H1 (cell line): ENCODE measurements at regions not wholly inside any gene's neighbourhood (a gene's known extent, or its start where the extent isn't known, plus 50 kb on each side); places are given as distances from the start of the nearest gene placed in this dataset.

ENCODE experiments used
- CTCF ChIA-PET: fragments of 300-600 bp; sonication (Branson Sonifier 250); formaldehyde crosslinking; loops from one replicate; lab custom pipeline; 2021; ENCODE audit not compliant: partially characterized antibody; lab: Charles Lee
- POLR2A ChIA-PET: fragments of 300-600 bp; sonication (Branson Sonifier 250); formaldehyde crosslinking; loops from one replicate; lab custom pipeline; 2021; ENCODE audit warnings: inconsistent platforms; ENCODE audit not compliant: partially characterized antibody; lab: Charles Lee
- DNase-seq, 2 experiments: peaks; one replicate each; pipeline versions ENCODE4 v3.0.0 to v3.0.0-alpha.2; 2010 to 2022; ENCODE audit warnings: low spot score in 2 of 2, low read depth in 1 of 2, mixed read lengths in 1 of 2
- FAIRE-seq: peaks from 2 replicates; lab custom pipeline; 2011; peaks lifted over from hg19 to GRCh38; lab: Jason Lieb, UNC
- H2AFZ ChIP-seq: 2 replicates; pipeline ENCODE4 v1.8.1; 2012; ENCODE audit warnings: low read length, inconsistent platforms
- H2AK5ac ChIP-seq: 2 replicates; pipeline ENCODE4 v1.6.1; 2013; ENCODE audit warnings: low read depth, low read length
- H2BK120ac ChIP-seq: replicated peaks from 2 replicates; pipeline ENCODE3; 2013; ENCODE audit warnings: low read depth, low read length, inconsistent platforms
- H2BK12ac ChIP-seq: 2 replicates; pipeline ENCODE4 v1.6.1; 2013; ENCODE audit warnings: low read depth, low read length
- H2BK15ac ChIP-seq: 2 replicates; pipeline ENCODE4 v1.6.1; 2013; ENCODE audit warnings: low read length
- H2BK20ac ChIP-seq: 2 replicates; pipeline ENCODE4 v1.6.1; 2013; ENCODE audit warnings: low read length
- H2BK5ac ChIP-seq: 2 replicates; pipeline ENCODE4 v1.6.1; 2013; ENCODE audit warnings: low read depth, low read length
- H3K14ac ChIP-seq: 2 replicates; pipeline ENCODE4 v1.6.1; 2013; ENCODE audit warnings: inconsistent platforms; ENCODE audit not compliant: insufficient read length
- H3K18ac ChIP-seq: 2 replicates; pipeline ENCODE4 v1.6.1; 2013; ENCODE audit warnings: low read length; ENCODE audit errors: extremely low read depth
- H3K23ac ChIP-seq: 2 replicates; pipeline ENCODE4 v1.6.1; 2013; ENCODE audit warnings: inconsistent platforms; ENCODE audit not compliant: insufficient read length
- H3K23me2 ChIP-seq: 2 replicates; pipeline ENCODE4 v1.6.1; 2013; ENCODE audit warnings: low read depth, low read length
- H3K27ac ChIP-seq: 2 replicates; pipeline ENCODE4 v1.6.1; 2011; ENCODE audit warnings: low read depth, low read length, inconsistent platforms
- H3K27me3 ChIP-seq, 4 experiments: replicated peaks in 1 of 4; 1 replicate in 1 of 4; 2 replicates in 3 of 4; pipeline versions ENCODE4 v1.6.1 to v1.8.1; 2011 to 2013; ENCODE audit warnings: low read length in 3 of 4, mild to moderate bottlenecking in 3 of 4, inconsistent platforms in 2 of 4, mixed read lengths in 2 of 4, moderate library complexity in 1 of 4; ENCODE audit not compliant: control insufficient read depth in 3 of 4, insufficient read depth in 3 of 4; ENCODE audit errors: extremely low read depth in 1 of 4
- H3K36me3 ChIP-seq, 4 experiments: 2 replicates each; pipeline versions ENCODE4 v1.6.1 to v1.8.1; 2011 to 2013; ENCODE audit warnings: mild to moderate bottlenecking in 4 of 4, low read length in 3 of 4, moderate library complexity in 2 of 4, control low read depth in 1 of 4, inconsistent platforms in 1 of 4; ENCODE audit not compliant: insufficient read depth in 4 of 4, control insufficient read depth in 2 of 4
- H3K4ac ChIP-seq: replicated peaks from 2 replicates; pipeline ENCODE3; 2013; ENCODE audit warnings: low read length, low read depth, mixed read lengths, inconsistent platforms; ENCODE audit not compliant: insufficient read length
- H3K4me1 ChIP-seq, 4 experiments: replicated peaks in 1 of 4; 1 replicate in 1 of 4; 2 replicates in 3 of 4; pipeline versions ENCODE4 v1.6.1 to v1.8.1; 2011 to 2013; ENCODE audit warnings: low read length in 3 of 4, inconsistent platforms in 2 of 4, mixed read lengths in 1 of 4; ENCODE audit not compliant: insufficient read depth in 4 of 4, control insufficient read depth in 3 of 4
- H3K4me2 ChIP-seq, 2 experiments: 2 replicates each; pipeline versions ENCODE4 v1.6.1 to v1.8.1; 2011 to 2013; ENCODE audit warnings: low read depth in 2 of 2, low read length in 2 of 2, control low read depth in 1 of 2, inconsistent platforms in 1 of 2, mild to moderate bottlenecking in 1 of 2; ENCODE audit not compliant: insufficient read depth in 1 of 2
- H3K4me3 ChIP-seq, 4 experiments: fragments of 200-600, 300-600 bp in 1 of 4; sonication (generic), shearing (Covaris generic), sonication (Bioruptor Twin) in 1 of 4; 2 replicates each; pipeline versions ENCODE4 v1.5.1 to v1.8.1; 2011 to 2016; ENCODE audit warnings: low read length in 4 of 4, low read depth in 3 of 4, control low read depth in 2 of 4, inconsistent platforms in 2 of 4, mild to moderate bottlenecking in 2 of 4, mixed read lengths in 1 of 4, moderate library complexity in 1 of 4; ENCODE audit not compliant: insufficient read depth in 2 of 4; ENCODE audit errors: extremely low read depth in 1 of 4
- H3K56ac ChIP-seq: replicated peaks from 2 replicates; pipeline ENCODE3; 2013; ENCODE audit warnings: low read depth, mild to moderate bottlenecking, mixed read lengths, low read length, inconsistent platforms; ENCODE audit not compliant: insufficient read length
- H3K79me1 ChIP-seq: 2 replicates; pipeline ENCODE4 v1.6.1; 2013; ENCODE audit warnings: low read depth, low read length, control low read depth
- H3K79me2 ChIP-seq, 2 experiments: 2 replicates each; pipeline versions ENCODE4 v1.6.1 to v1.8.1; 2012 to 2013; ENCODE audit warnings: low read length in 2 of 2, mild to moderate bottlenecking in 2 of 2, inconsistent platforms in 1 of 2; ENCODE audit not compliant: insufficient read depth in 2 of 2, control insufficient read depth in 1 of 2
- H3K9ac ChIP-seq, 4 experiments: replicated peaks in 1 of 4; 1 replicate in 1 of 4; 2 replicates in 3 of 4; pipeline versions ENCODE4 v1.6.1 to v1.8.1; 2011 to 2013; ENCODE audit warnings: low read depth in 3 of 4, low read length in 3 of 4, control low read depth in 2 of 4, mild to moderate bottlenecking in 2 of 4, moderate library complexity in 2 of 4, inconsistent platforms in 1 of 4; ENCODE audit errors: extremely low read depth in 1 of 4
- H3K9me3 ChIP-seq, 2 experiments: 2 replicates each; pipeline versions ENCODE4 v1.6.1 to v1.8.1; 2012 to 2013; ENCODE audit warnings: mild to moderate bottlenecking in 2 of 2, moderate library complexity in 2 of 2, control low read depth in 1 of 2, inconsistent platforms in 1 of 2, low read depth in 1 of 2, low read length in 1 of 2, mixed read lengths in 1 of 2; ENCODE audit not compliant: insufficient read depth in 2 of 2
- H4K20me1 ChIP-seq, 2 experiments: replicated peaks in 1 of 2; 2 replicates each; pipeline versions ENCODE3 to v1.8.1; 2011 to 2013; ENCODE audit warnings: inconsistent platforms in 2 of 2, low read length in 2 of 2, mild to moderate bottlenecking in 1 of 2; ENCODE audit not compliant: insufficient read depth in 2 of 2, control insufficient read depth in 1 of 2
- H4K5ac ChIP-seq: 2 replicates; pipeline ENCODE4 v1.6.1; 2013; ENCODE audit warnings: low read length, low read depth, mixed read lengths, inconsistent platforms; ENCODE audit not compliant: insufficient read length
- H4K8ac ChIP-seq: 2 replicates; pipeline ENCODE4 v1.8.0; 2013; ENCODE audit warnings: mild to moderate bottlenecking, moderate library complexity, low read length, inconsistent platforms; ENCODE audit not compliant: insufficient read depth; ENCODE audit errors: extremely low read depth
- H4K91ac ChIP-seq: replicated peaks from 2 replicates; pipeline ENCODE3; 2013; ENCODE audit warnings: low read length, mixed read lengths, inconsistent platforms; ENCODE audit not compliant: insufficient read length
- ATF2 ChIP-seq: IDR thresholded peaks from 2 replicates; pipeline ENCODE4 v1.6.1; 2012; ENCODE audit warnings: low read length, inconsistent platforms
- BRCA1 ChIP-seq: IDR thresholded peaks from 2 replicates; pipeline ENCODE4 v1.6.1; 2012; ENCODE audit warnings: low read depth, low read length, improper control_type of control experiment
- CBX8 ChIP-seq: fragments of 300-800, 300-1000 bp; sonication (generic); IDR thresholded peaks from 2 replicates; pipeline ENCODE4 v1.7.1; 2016; ENCODE audit warnings: low read depth, low read length, borderline replicate concordance
- CHD1 ChIP-seq: IDR thresholded peaks from 2 replicates; pipeline ENCODE4 v1.6.1; 2012; ENCODE audit warnings: low read depth, low read length, improper control_type of control experiment
- CREB1 ChIP-seq: IDR thresholded peaks from 2 replicates; pipeline ENCODE4 v1.6.1; 2012; ENCODE audit warnings: inconsistent platforms
- KDM1A ChIP-seq: fragments of 200-600, 300-600 bp; sonication (generic); IDR thresholded peaks from 2 replicates; pipeline ENCODE4 v1.7.1; 2016; ENCODE audit warnings: mild to moderate bottlenecking, low read length, borderline replicate concordance
- KDM4A ChIP-seq: IDR thresholded peaks from one replicate; pipeline ENCODE4 v1.7.1; 2012; ENCODE audit warnings: low read depth, mild to moderate bottlenecking, moderate library complexity, low read length, inconsistent platforms; ENCODE audit not compliant: severe bottlenecking
- MAFK ChIP-seq: IDR thresholded peaks from 2 replicates; pipeline ENCODE4 v1.6.1; 2012; ENCODE audit warnings: low read depth, mild to moderate bottlenecking, improper control_type of control experiment, low read length
- POU5F1 ChIP-seq: IDR thresholded peaks from 2 replicates; pipeline ENCODE4 v1.6.1; 2011; ENCODE audit warnings: low read depth, mild to moderate bottlenecking, low read length, moderate library complexity
- SIN3A ChIP-seq, 2 experiments: IDR thresholded peaks in 1 of 2; conservative IDR thresholded peaks in 1 of 2; 2 replicates each; pipeline ENCODE4 v1.6.1; 2011 to 2012; ENCODE audit warnings: low read length in 2 of 2, improper control_type of control experiment in 1 of 2, low read depth in 1 of 2, mild to moderate bottlenecking in 1 of 2
- SUZ12 ChIP-seq: fragments of 200-600 bp; sonication (generic); IDR thresholded peaks from 2 replicates; pipeline ENCODE4 v1.6.1; 2012; ENCODE audit warnings: mild to moderate bottlenecking, inconsistent platforms, low read length, moderate library complexity, mixed read lengths
- TAF7 ChIP-seq: optimal IDR thresholded peaks from 2 replicates; pipeline ENCODE3; 2011; ENCODE audit warnings: low read depth, mild to moderate bottlenecking, inconsistent platforms, low read length, moderate library complexity, borderline replicate concordance
- TCF12 ChIP-seq: IDR thresholded peaks from 2 replicates; pipeline ENCODE4 v1.6.1; 2011; ENCODE audit warnings: low read depth, mild to moderate bottlenecking, low read length
- ZNF274 ChIP-seq: IDR thresholded peaks from 2 replicates; pipeline ENCODE4 v1.7.0; 2012; ENCODE audit warnings: low read length, borderline replicate concordance; ENCODE audit errors: extremely low read depth
- WGBS, 2 experiments: shearing (Covaris generic) in 1 of 2; methylation state at CpG; one replicate each; pipeline versions ENCODE4 v1.1.6 to v1.1.7; 2013 to 2015; ENCODE audit warnings: low lambda C conversion rate in 2 of 2, mixed read lengths in 2 of 2, inconsistent platforms in 1 of 2, low coverage in 1 of 2, missing lambda C conversion rate in 1 of 2; ENCODE audit not compliant: insufficient replicate concordance in 2 of 2, insufficient coverage in 1 of 2, insufficient read length in 1 of 2; ENCODE audit errors: extremely low coverage in 1 of 2, missing lambda C conversion rate in 1 of 2; 5-methylcytosine and 5-hydroxymethylcytosine counted together

- Histone ChIP-seq H2BK120ac (no peak overlapping the region), H3K18ac (no peak overlapping the region), H3K4ac (no peak overlapping the region), H3K23me2 (no peaks in the 10 kb centered on the region), H3K4me1 (no peaks in the 10 kb centered on the region), H3K4me2 (no peak overlapping the region), H2AK5ac (no peak overlapping the region), H3K14ac (no peak overlapping the region), H4K8ac (no peak overlapping the region), H2AFZ (no peak overlapping the region), H2BK12ac (no peak overlapping the region), H3K9ac (no peak overlapping the region), H3K9me3 (no peaks in the 10 kb centered on the region), H3K36me3 (no peaks in the 10 kb centered on the region), H3K27me3 (peaks cover 0 to 3% (median 0%) of the 10 kb centered on the region in 4 experiments; a peak in 1 of 7 replicates), H2BK20ac (no peak overlapping the region), H3K4me3 (no peak overlapping the region), H2BK5ac (no peak overlapping the region), H3K56ac (no peak overlapping the region), H4K20me1 (no peaks in the 10 kb centered on the region), H4K5ac (no peak overlapping the region), H3K23ac (no peak overlapping the region), H3K79me1 (no peaks in the 10 kb centered on the region), H3K27ac (no peak overlapping the region), H2BK15ac (no peak overlapping the region), H4K91ac (no peak overlapping the region), H3K79me2 (no peaks in the 10 kb centered on the region)
- DNase-seq, result no peak
- TF ChIP-seq CREB1 (no peak), KDM4A (no peak), KDM1A (no peak), SUZ12 (no peak), BRCA1 (no peak), ZNF274 (no peak), POU5F1 (no peak), MAFK (no peak), SIN3A (conservative IDR thresholded peaks at IDR 0.05 in 1 of 2, IDR thresholded peaks at IDR 0.05 in 1 of 2; ENCODE audit: low read depth in 1 of 2, low read length in 2 of 2) (no peak), CHD1 (no peak), TAF7 (no peak), CBX8 (no peak), TCF12 (no peak), ATF2 (no peak)
- 87% methylated on average over 3 of the region's 3 CpGs; no CpG with 5 or more reads in 1 of the 2 experiments for WGBS, 2 experiments
- ChIA-PET POLR2A (no interaction called here), CTCF (no interaction called here)
- no peak for FAIRE-seq
These were observed 70.0 kb downstream of the OTP start for GRCh38 chr5:77568555-77568954.
